OCI-LY1 (cell line): ENCODE measurements at regions not wholly inside any gene's neighbourhood (a gene's known extent, or its start where the extent isn't known, plus 50 kb on each side); places are given as distances from the start of the nearest gene placed in this dataset.

Source experiments
- CTCF ChIP-seq: fragments of 200-600 bp; sonication (generic), shearing (Covaris generic); IDR thresholded peaks from 2 replicates; pipeline ENCODE4 v1.5.1; 2017; ENCODE audit warnings: mild to moderate bottlenecking, antibody characterized with exemption, low read length, moderate library complexity, mixed read lengths
- EZH2 ChIP-seq: fragments of 200-600 bp; sonication (generic), shearing (Covaris generic); IDR thresholded peaks from 2 replicates; pipeline ENCODE4 v1.8.0; 2017; ENCODE audit warnings: borderline replicate concordance, mixed run types, mild to moderate bottlenecking, antibody characterized with exemption, low read length, moderate library complexity, mixed read lengths

GRCh38 chr20:55333798-55334197 lies 671.5 kb downstream of the CBLN4 start:
- TF ChIP-seq CTCF (no peak), EZH2 (no peak)
